Endothelial cell of umbilical vein (primary cell): ENCODE measurements at regions not wholly inside any gene's neighbourhood (a gene's known extent, or its start where the extent isn't known, plus 50 kb on each side); places are given as distances from the start of the nearest gene placed in this dataset.
"Not testable (repeated sequence)": the region's sequence is repeated elsewhere in the genome, so short reads cannot be mapped to it uniquely, and the experiment has no call there.

Experiments used
- BruUV-seq: library from RNA; stranded (reverse); fragments of 400-500 nt; replicated peaks from 2 replicates; lab custom pipeline; 2021; lab: Mats Ljungman, UMichigan
- CTCF ChIA-PET: fragments of 300-600, 350-600 bp; sonication (Branson Sonifier 250); formaldehyde crosslinking; loops from one replicate; lab custom pipeline; 2021; ENCODE audit warnings: antibody characterized with exemption, inconsistent platforms; lab: Charles Lee
- POLR2A ChIA-PET: fragments of 300-600, 350-600 bp; sonication (Branson Sonifier 250); formaldehyde crosslinking; loops from one replicate; lab custom pipeline; 2021; ENCODE audit warnings: antibody characterized with exemption, inconsistent platforms; lab: Charles Lee
- DNase-seq: peaks from one replicate; pipeline ENCODE4 v3.0.0-alpha.2; 2011; ENCODE audit warnings: low read depth, low spot score
- FAIRE-seq: peaks from 2 replicates; lab custom pipeline; 2011; peaks lifted over from hg19 to GRCh38; lab: Jason Lieb, UNC
- H2AFZ ChIP-seq: 2 replicates; pipeline ENCODE4 v1.6.0; 2012; ENCODE audit warnings: low read depth, low read length, control low read depth, inconsistent platforms
- H3K27ac ChIP-seq: 2 replicates; pipeline ENCODE4 v1.5.1; 2011; ENCODE audit warnings: low read depth, mild to moderate bottlenecking, control low read depth, low read length, moderate library complexity; ENCODE audit not compliant: insufficient read depth
- H3K27me3 ChIP-seq, 2 experiments: 2 replicates each; pipeline versions ENCODE4 v1.6.0 to v1.6.1; 2011; ENCODE audit warnings: low read length in 2 of 2, mixed read lengths in 1 of 2; ENCODE audit not compliant: control insufficient read depth in 2 of 2, insufficient read depth in 2 of 2
- H3K36me3 ChIP-seq, 2 experiments: 2 replicates in 1 of 2; 3 replicates in 1 of 2; pipeline ENCODE4 v1.5.1; 2011; ENCODE audit warnings: low read length in 2 of 2, mild to moderate bottlenecking in 1 of 2, moderate library complexity in 1 of 2; ENCODE audit not compliant: control insufficient read depth in 2 of 2, insufficient read depth in 2 of 2; ENCODE audit errors: extremely low read depth in 1 of 2
- H3K4me1 ChIP-seq: 3 replicates; pipeline ENCODE4 v1.5.1; 2011; ENCODE audit warnings: mild to moderate bottlenecking, low read length; ENCODE audit not compliant: control insufficient read depth, insufficient read depth; ENCODE audit errors: extremely low read depth
- H3K4me2 ChIP-seq: 2 replicates; pipeline ENCODE4 v1.6.1; 2011; ENCODE audit warnings: low read length, control low read depth, mixed read lengths; ENCODE audit not compliant: insufficient read depth
- H3K4me3 ChIP-seq, 3 experiments: fragments of 200-600 bp in 1 of 3; sonication (generic), shearing (Covaris generic) in 1 of 3; replicated peaks in 1 of 3; 2 replicates each; pipeline ENCODE4 v1.5.1; 2011 to 2016; ENCODE audit warnings: control low read depth in 3 of 3, low read length in 3 of 3, mild to moderate bottlenecking in 2 of 3, inconsistent platforms in 1 of 3, low read depth in 1 of 3, moderate library complexity in 1 of 3; ENCODE audit not compliant: insufficient read depth in 1 of 3
- H3K79me2 ChIP-seq: 2 replicates; pipeline ENCODE4 v1.6.0; 2012; ENCODE audit warnings: low read length, inconsistent platforms; ENCODE audit not compliant: control insufficient read depth, insufficient read depth
- H3K9ac ChIP-seq: replicated peaks from 2 replicates; pipeline ENCODE3; 2011; ENCODE audit warnings: low read length, control low read depth; ENCODE audit not compliant: insufficient read depth; ENCODE audit errors: extremely low read depth
- H3K9me1 ChIP-seq: replicated peaks from 3 replicates; pipeline ENCODE4 v1.6.0; 2011; ENCODE audit warnings: mild to moderate bottlenecking, low read length; ENCODE audit not compliant: control insufficient read depth, insufficient read depth; ENCODE audit errors: extremely low read depth
- H3K9me3 ChIP-seq: replicated peaks from 2 replicates; pipeline ENCODE4 v1.5.1; 2012; ENCODE audit warnings: low read length, inconsistent platforms; ENCODE audit not compliant: control insufficient read depth, insufficient read depth
- H4K20me1 ChIP-seq: replicated peaks from 2 replicates; pipeline ENCODE3; 2011; ENCODE audit warnings: mild to moderate bottlenecking, low read length; ENCODE audit not compliant: control insufficient read depth, insufficient read depth; ENCODE audit errors: extremely low read depth
- CTCF ChIP-seq, 2 donors: IDR thresholded peaks; 1 replicate in 1 of 2; 2 replicates in 1 of 2; pipeline ENCODE4 v1.5.1; 2011; ENCODE audit warnings: low read length in 2 of 2, mild to moderate bottlenecking in 2 of 2, moderate library complexity in 2 of 2, control low read depth in 1 of 2, inconsistent platforms in 1 of 2, low read depth in 1 of 2; ENCODE audit not compliant: insufficient read depth in 1 of 2; ENCODE audit errors: extremely low read depth in 1 of 2
- EZH2 ChIP-seq: IDR thresholded peaks from 2 replicates; pipeline ENCODE4 v1.6.1; 2012; ENCODE audit warnings: borderline replicate concordance, low read depth, mild to moderate bottlenecking, moderate library complexity, low read length, inconsistent platforms; ENCODE audit not compliant: severe bottlenecking
- FOS ChIP-seq: IDR thresholded peaks from 2 replicates; pipeline ENCODE4 v1.6.1; 2011; ENCODE audit warnings: mild to moderate bottlenecking, low read length, moderate library complexity, borderline replicate concordance; ENCODE audit not compliant: insufficient read depth
- GATA2 ChIP-seq: IDR thresholded peaks from 2 replicates; pipeline ENCODE4 v1.7.0; 2011; ENCODE audit warnings: low read depth, mild to moderate bottlenecking, moderate library complexity, mixed read lengths, low read length; ENCODE audit not compliant: insufficient read length, insufficient read depth
- JUN ChIP-seq: IDR thresholded peaks from 2 replicates; pipeline ENCODE4 v1.6.1; 2011; ENCODE audit warnings: borderline replicate concordance, low read depth; ENCODE audit not compliant: insufficient read length, insufficient read depth
- MAX ChIP-seq: IDR thresholded peaks from 2 replicates; pipeline ENCODE4 v1.6.1; 2011; ENCODE audit not compliant: insufficient read depth, insufficient read length
- MYC ChIP-seq: IDR thresholded peaks from one replicate; pipeline ENCODE4 v1.6.1; 2011; ENCODE audit warnings: mild to moderate bottlenecking, low read depth, low read length
- POLR2A ChIP-seq: IDR thresholded peaks from 2 replicates; pipeline ENCODE4 v1.6.1; 2012; ENCODE audit warnings: low read depth, mild to moderate bottlenecking, control low read depth, low read length
- POLR2AphosphoS5 ChIP-seq: IDR thresholded peaks from 2 replicates; pipeline ENCODE4 v1.6.1; 2012; ENCODE audit warnings: low read depth, mild to moderate bottlenecking, control low read depth, low read length, moderate library complexity; ENCODE audit not compliant: insufficient read depth
- dilution Hi-C: fragments of 300-500 bp; cut with MboI; formaldehyde crosslinking; loops from one replicate; pipeline ENCODE4 v1.15.0; 2019; ENCODE audit warnings: low sequenced_read_pairs; ENCODE audit not compliant: extremely low pct_ligation_motif_present
- intact Hi-C: fragments of 100-400 bp; cut with micrococcal nuclease; formaldehyde crosslinking; loops from one replicate; pipeline ENCODE4 v1.10.0; 2022

GRCh38 chr4:13924900-13925299 is 297.4 kb upstream of the BOD1L1 start:
- DNase-seq, dilution Hi-C loops, H2AFZ ChIP-seq, H3K4me2 ChIP-seq, CTCF ChIA-PET, H4K20me1 ChIP-seq, H3K79me2 ChIP-seq, POLR2A ChIA-PET, H3K4me3 ChIP-seq, H3K9ac ChIP-seq, H3K27ac ChIP-seq, H3K36me3 ChIP-seq, H3K27me3 ChIP-seq, H3K9me3 ChIP-seq, intact Hi-C loops, H3K4me1 ChIP-seq, BruUV-seq, H3K9me1 ChIP-seq, FAIRE-seq: not testable (repeated sequence)

GRCh38 chr4:13928214-13928613 is 300.7 kb upstream of the BOD1L1 start:
- Histone ChIP-seq H3K79me2 (no peaks in the 10 kb centered on the region), H3K9ac (no peak overlapping the region), H3K9me1 (no peaks in the 10 kb centered on the region), H3K36me3 (no peaks in the 10 kb centered on the region), H3K4me2 (no peak overlapping the region), H2AFZ (no peak overlapping the region), H3K4me3 (no peak overlapping the region), H3K27ac (no peak overlapping the region), H4K20me1 (no peaks in the 10 kb centered on the region), H3K4me1 (no peaks in the 10 kb centered on the region), H3K9me3 (no peaks in the 10 kb centered on the region), H3K27me3 (peaks cover 7 to 11% of the 10 kb centered on the region in 2 experiments)
- ChIA-PET POLR2A (no interaction called here), CTCF (no interaction called here)
- TF ChIP-seq MAX: no peak
- TF ChIP-seq JUN: no peak
- TF ChIP-seq GATA2: no peak
- no peak for TF ChIP-seq MYC
- no peak for TF ChIP-seq POLR2A
- no peak for TF ChIP-seq FOS
- no peak for TF ChIP-seq POLR2AphosphoS5
- TF ChIP-seq CTCF (IDR thresholded peaks at IDR 0.05; ENCODE audit: extremely low read depth in 1 of 2, insufficient read depth in 1 of 2, low read depth in 1 of 2, low read length in 2 of 2): no peak
- no peak for TF ChIP-seq EZH2
- BruUV-seq: no TSS peak
- FAIRE-seq: no peak
- intact Hi-C loops: no loop called here
- DNase-seq: no peak
- dilution Hi-C loops: no loop called here
